ENCODE measurements at regions not wholly inside any gene's neighbourhood (a gene's known extent, or its start where the extent isn't known, plus 50 kb on each side); places are given as distances from the start of the nearest gene placed in this dataset.

GRCh38 chr2:118728984-118729383 is 118.5 kb downstream of the EN1 start:
- CTCF ChIA-PET: no interaction called here
- Mint-ChIP-seq H3K27me3 (no peaks in the 10 kb centered on the region), H3K4me1 (no peaks in the 10 kb centered on the region), H3K36me3 (no peaks in the 10 kb centered on the region), H3K9me3 (ENCODE audit: low read depth) (no peaks in the 10 kb centered on the region), H3K4me3 (no peak overlapping the region), H3K27ac (no peak overlapping the region)
- DNase-seq (no peak), ATAC-seq (no peak)

GRCh38 chr2:118726821-118727220 is 120.6 kb downstream of the EN1 start:
- Mint-ChIP-seq H3K36me3 (no peaks in the 10 kb centered on the region), H3K27ac (no peak overlapping the region), H3K4me3 (no peak overlapping the region), H3K4me1 (no peaks in the 10 kb centered on the region), H3K9me3 (ENCODE audit: low read depth) (no peaks in the 10 kb centered on the region), H3K27me3 (no peaks in the 10 kb centered on the region)
- CTCF ChIA-PET: no interaction called here
- no peak for DNase-seq
- ATAC-seq: no peak

DNA sequence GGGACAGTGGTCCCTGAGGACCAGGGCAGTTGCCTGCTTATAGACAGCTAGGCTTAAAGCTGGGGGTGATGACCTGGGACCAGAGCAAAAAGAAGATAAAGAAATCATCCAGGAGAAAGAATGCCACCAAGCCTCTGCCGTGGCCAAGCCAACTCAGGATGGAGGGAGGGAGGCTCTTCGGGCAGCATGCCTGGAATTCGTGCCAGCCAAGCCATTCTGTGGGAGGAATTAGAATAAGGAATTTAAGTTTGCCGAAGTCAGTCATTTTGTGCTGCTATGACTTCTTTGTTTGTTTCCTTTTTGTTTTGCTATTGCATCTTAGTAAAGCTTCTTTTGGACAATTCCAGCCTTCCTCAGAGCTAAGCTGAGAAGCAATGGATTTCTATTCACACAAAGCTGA is 124.1 kb downstream of the EN1 start:
- CTCF ChIA-PET: no interaction called here

DNA sequence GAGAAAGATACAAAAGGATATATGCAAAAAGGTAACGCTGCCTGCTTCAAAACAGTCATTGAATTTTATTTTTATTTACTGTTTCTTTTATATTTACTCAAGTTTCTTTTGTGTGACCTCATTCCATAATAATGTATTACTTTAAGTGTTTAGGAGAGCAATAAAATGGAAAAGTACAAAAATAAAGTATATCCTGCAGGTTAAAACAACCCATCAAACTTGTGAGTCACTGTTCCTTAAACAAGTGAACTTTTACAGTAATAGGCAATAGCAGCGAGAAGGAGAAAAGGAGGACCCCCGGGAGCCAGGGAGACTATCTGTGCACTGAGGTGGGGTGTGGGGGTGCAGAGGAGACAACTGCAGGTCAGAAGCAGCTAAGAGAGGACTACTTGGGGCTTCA is 124.5 kb downstream of the EN1 start:
- no peak for ATAC-seq
- CTCF ChIA-PET: no interaction called here
- DNase-seq: no peak
- no peak overlapping the region for H3K4me3 Mint-ChIP-seq
- no peaks in the 10 kb centered on the region for H3K36me3 Mint-ChIP-seq
- no peaks in the 10 kb centered on the region for H3K27me3 Mint-ChIP-seq
- H3K4me1 Mint-ChIP-seq: no peaks in the 10 kb centered on the region
- no peaks in the 10 kb centered on the region for H3K9me3 Mint-ChIP-seq (ENCODE audit: low read depth)
- H3K27ac Mint-ChIP-seq: no peak overlapping the region

More for the DNA sequence above, 124.1 kb downstream of the EN1 start:
- Mint-ChIP-seq H3K4me3 (no peak overlapping the region), H3K27me3 (no peaks in the 10 kb centered on the region), H3K27ac (no peak overlapping the region), H3K4me1 (no peaks in the 10 kb centered on the region), H3K36me3 (no peaks in the 10 kb centered on the region), H3K9me3 (ENCODE audit: low read depth) (no peaks in the 10 kb centered on the region)
- DNase-seq (no peak), ATAC-seq (no peak)

DNA sequence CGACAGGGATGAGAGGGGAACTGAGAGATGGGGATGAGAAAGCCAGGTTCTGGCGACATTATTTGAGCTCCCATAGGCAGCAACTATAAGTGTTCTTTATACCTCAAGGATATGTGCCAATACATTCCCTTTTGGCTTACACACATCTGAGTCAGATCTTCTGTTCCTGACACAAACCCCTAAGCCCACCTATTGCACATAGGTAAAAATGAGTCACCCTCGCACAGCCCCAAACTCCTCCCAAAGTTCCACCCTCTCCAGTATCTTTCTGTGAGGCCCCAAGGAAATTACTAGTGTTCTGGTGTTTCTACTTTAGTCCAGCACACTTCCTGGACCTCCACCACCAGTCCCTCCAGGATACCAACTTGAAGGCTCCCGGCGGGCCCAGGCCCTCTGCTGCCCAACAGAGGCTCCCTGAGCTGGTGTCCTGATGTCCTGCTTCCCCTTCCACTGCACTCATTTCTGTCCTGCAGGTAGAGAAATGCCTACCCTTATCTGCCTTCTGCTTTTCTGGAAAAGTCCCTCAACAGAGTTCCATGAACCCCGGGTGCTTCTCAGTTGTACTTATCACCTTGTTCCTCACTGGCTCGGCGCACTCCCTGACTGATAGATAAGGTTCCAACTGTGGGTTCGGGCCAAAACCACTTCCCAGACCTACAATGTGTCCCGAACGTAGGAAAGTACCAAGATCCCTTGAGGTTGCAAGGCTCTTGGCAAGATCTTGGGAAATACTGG is 125.5 kb downstream of the EN1 start:
- H3K4me1 Mint-ChIP-seq: no peaks in the 10 kb centered on the region
- DNase-seq (no peak), ATAC-seq (no peak)
- no peak overlapping the region for H3K4me3 Mint-ChIP-seq
- H3K9me3 Mint-ChIP-seq (ENCODE audit: low read depth): no peaks in the 10 kb centered on the region
- no peak overlapping the region for H3K27ac Mint-ChIP-seq
- CTCF ChIA-PET: no interaction called here
- H3K27me3 Mint-ChIP-seq: no peaks in the 10 kb centered on the region
- no peaks in the 10 kb centered on the region for H3K36me3 Mint-ChIP-seq

- Mint-ChIP-seq H3K27me3 (no peaks in the 10 kb centered on the region), H3K9me3 (ENCODE audit: low read depth) (no peaks in the 10 kb centered on the region), H3K4me3 (no peak overlapping the region), H3K4me1 (no peaks in the 10 kb centered on the region), H3K27ac (no peak overlapping the region), H3K36me3 (no peaks in the 10 kb centered on the region)
- CTCF ChIA-PET: no interaction called here
- DNase-seq (no peak), ATAC-seq (no peak)
These were observed 126.6 kb downstream of the EN1 start for GRCh38 chr2:118720866-118721265.

DNA sequence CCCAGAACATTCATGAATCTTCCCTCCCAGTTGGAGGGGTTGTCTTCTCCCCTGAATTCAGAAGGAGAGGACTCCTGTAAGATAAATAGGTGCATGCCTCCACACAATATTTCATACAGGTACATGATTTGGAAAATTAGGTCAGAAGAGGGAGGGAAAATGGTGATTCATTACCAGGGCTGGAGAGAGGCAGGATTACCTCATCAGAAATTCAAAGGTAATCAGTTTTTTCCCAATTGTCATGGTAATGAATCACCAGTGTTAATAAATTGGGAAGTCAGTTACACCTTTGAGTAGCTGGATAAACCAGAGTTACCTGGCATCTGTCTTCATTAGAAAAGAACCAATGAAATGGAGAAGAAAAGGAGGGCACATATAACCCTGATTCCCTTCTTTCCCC is 128.5 kb downstream of the EN1 start:
- no peaks in the 10 kb centered on the region for H3K4me1 Mint-ChIP-seq
- H3K4me3 Mint-ChIP-seq: no peak overlapping the region
- no peak overlapping the region for H3K27ac Mint-ChIP-seq
- DNase-seq (no peak), ATAC-seq (no peak)
- H3K36me3 Mint-ChIP-seq: no peaks in the 10 kb centered on the region
- no peaks in the 10 kb centered on the region for H3K27me3 Mint-ChIP-seq
- CTCF ChIA-PET: no interaction called here
- H3K9me3 Mint-ChIP-seq (ENCODE audit: low read depth): no peaks in the 10 kb centered on the region

- ATAC-seq (no peak), DNase-seq (no peak)
- no peak overlapping the region for H3K4me3 Mint-ChIP-seq
- H3K4me1 Mint-ChIP-seq: no peaks in the 10 kb centered on the region
- no peaks in the 10 kb centered on the region for H3K36me3 Mint-ChIP-seq
- no peak overlapping the region for H3K27ac Mint-ChIP-seq
- CTCF ChIA-PET: no interaction called here
- no peaks in the 10 kb centered on the region for H3K27me3 Mint-ChIP-seq
- H3K9me3 Mint-ChIP-seq (ENCODE audit: low read depth): no peaks in the 10 kb centered on the region
These were observed 131.3 kb downstream of the EN1 start for GRCh38 chr2:118716102-118716501.

DNA sequence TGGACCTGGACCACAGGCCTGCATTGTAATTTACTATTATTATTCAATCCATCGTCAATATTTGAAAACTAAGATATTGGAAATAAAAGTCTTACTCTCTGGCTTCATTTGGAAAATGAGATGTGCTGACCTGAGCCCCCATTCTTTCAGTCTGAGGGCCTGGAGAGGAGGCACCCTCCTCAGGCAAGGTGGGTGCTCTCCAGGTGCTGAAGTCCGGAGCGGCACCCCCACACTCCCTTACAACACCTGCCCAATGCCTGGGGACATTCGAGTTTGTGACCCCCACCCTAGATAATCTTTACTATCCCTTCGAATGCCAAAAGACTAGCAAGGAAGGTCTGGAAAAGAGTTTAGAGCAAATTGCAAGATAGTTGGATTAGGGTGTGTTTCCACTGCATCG is 133.3 kb downstream of the EN1 start:
- CTCF ChIA-PET: no interaction called here
- no peak overlapping the region for H3K27ac Mint-ChIP-seq
- H3K36me3 Mint-ChIP-seq: no peaks in the 10 kb centered on the region
- no peaks in the 10 kb centered on the region for H3K27me3 Mint-ChIP-seq
- H3K4me3 Mint-ChIP-seq: no peak overlapping the region
- no peaks in the 10 kb centered on the region for H3K4me1 Mint-ChIP-seq
- DNase-seq (no peak), ATAC-seq (no peak)
- H3K9me3 Mint-ChIP-seq (ENCODE audit: low read depth): no peaks in the 10 kb centered on the region

DNA sequence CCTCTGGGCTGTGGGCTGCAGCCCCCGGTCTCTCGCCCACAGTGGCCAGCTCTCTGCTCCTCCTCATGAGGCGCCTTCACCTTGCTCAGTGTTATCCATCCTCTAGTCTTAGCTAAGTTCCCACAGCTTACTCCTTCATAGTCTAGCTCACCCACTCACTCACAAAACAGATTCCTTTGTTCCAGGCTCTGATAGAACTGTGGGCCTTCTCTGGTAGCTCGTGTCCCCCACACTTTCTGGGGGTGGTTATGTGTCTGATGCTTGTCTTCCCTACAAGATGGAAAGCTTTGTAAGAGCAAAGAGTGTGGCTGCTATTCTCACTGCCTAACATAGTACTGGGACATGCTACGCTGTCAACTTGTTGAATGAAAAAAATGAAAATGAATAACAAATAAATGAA is 135.8 kb downstream of the EN1 start:
- CTCF ChIA-PET: no interaction called here
- DNase-seq: no peak
- Mint-ChIP-seq H3K36me3 (no peaks in the 10 kb centered on the region), H3K4me1 (no peaks in the 10 kb centered on the region), H3K27me3 (no peaks in the 10 kb centered on the region), H3K9me3 (ENCODE audit: low read depth) (no peaks in the 10 kb centered on the region), H3K4me3 (no peak overlapping the region), H3K27ac (no peak overlapping the region)
- no peak for ATAC-seq

DNA sequence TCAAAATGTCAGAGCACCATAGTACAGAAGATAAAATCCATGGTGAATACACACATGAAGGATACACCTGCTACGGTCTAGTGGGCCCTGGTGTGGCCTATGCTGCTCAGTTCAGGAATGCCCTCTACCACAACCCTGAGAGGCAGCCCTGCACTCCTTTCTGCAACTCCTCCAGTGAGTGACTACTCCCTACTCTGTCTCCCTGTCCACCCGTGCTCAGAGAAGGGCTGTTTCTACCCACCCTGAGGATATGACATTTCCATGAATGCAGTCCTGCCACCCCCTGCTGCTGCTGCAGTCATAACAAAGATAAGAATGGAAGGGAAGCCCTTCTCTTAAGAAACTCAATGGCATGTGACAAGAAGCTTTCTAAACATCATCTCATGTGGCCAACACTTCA is 137.0 kb downstream of the EN1 start:
- H3K27me3 Mint-ChIP-seq: no peaks in the 10 kb centered on the region
- DNase-seq (no peak), ATAC-seq (no peak)
- H3K4me3 Mint-ChIP-seq: no peak overlapping the region
- CTCF ChIA-PET: no interaction called here
- no peaks in the 10 kb centered on the region for H3K4me1 Mint-ChIP-seq
- no peaks in the 10 kb centered on the region for H3K9me3 Mint-ChIP-seq (ENCODE audit: low read depth)
- H3K27ac Mint-ChIP-seq: no peak overlapping the region
- no peaks in the 10 kb centered on the region for H3K36me3 Mint-ChIP-seq

- ATAC-seq (no peak), DNase-seq (no peak)
- Mint-ChIP-seq H3K27me3 (no peaks in the 10 kb centered on the region), H3K27ac (no peak overlapping the region), H3K4me3 (no peak overlapping the region), H3K36me3 (no peaks in the 10 kb centered on the region), H3K4me1 (no peaks in the 10 kb centered on the region), H3K9me3 (ENCODE audit: low read depth) (no peaks in the 10 kb centered on the region)
- CTCF ChIA-PET: no interaction called here
These were observed 137.7 kb downstream of the EN1 start for GRCh38 chr2:118709786-118710185.

DNA sequence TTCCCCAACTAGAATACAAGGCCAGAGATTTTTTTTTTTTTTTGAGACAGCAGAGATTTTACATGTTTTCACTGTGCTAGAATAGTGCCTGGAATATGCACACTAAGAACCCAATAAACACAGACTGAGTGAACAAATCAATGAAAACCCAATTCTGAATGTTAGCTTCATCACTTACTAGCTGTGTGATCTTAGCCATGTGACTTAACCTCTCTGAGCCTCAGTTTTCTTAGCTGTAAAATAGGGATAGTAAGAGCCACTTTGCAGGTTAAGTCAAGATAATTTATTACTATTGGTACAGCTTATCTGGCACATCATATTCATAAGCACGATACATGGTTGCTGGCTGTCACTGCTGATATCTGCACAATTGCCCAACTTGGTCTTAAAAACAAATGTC is 140.6 kb downstream of the EN1 start:
- CTCF ChIA-PET: no interaction called here
- H3K4me3 Mint-ChIP-seq: no peak overlapping the region
- H3K27ac Mint-ChIP-seq: no peak overlapping the region
- no peaks in the 10 kb centered on the region for H3K36me3 Mint-ChIP-seq
- H3K4me1 Mint-ChIP-seq: no peaks in the 10 kb centered on the region
- no peaks in the 10 kb centered on the region for H3K27me3 Mint-ChIP-seq
- no peaks in the 10 kb centered on the region for H3K9me3 Mint-ChIP-seq (ENCODE audit: low read depth)
- DNase-seq (no peak), ATAC-seq (no peak)

- Mint-ChIP-seq H3K27me3 (no peaks in the 10 kb centered on the region), H3K36me3 (no peaks in the 10 kb centered on the region), H3K27ac (no peak overlapping the region), H3K4me1 (no peaks in the 10 kb centered on the region), H3K4me3 (no peak overlapping the region), H3K9me3 (ENCODE audit: low read depth) (no peaks in the 10 kb centered on the region)
- CTCF ChIA-PET: no interaction called here
- ATAC-seq: no peak
- DNase-seq: no peak
These were observed 141.1 kb downstream of the EN1 start for GRCh38 chr2:118706371-118706770.

DNA sequence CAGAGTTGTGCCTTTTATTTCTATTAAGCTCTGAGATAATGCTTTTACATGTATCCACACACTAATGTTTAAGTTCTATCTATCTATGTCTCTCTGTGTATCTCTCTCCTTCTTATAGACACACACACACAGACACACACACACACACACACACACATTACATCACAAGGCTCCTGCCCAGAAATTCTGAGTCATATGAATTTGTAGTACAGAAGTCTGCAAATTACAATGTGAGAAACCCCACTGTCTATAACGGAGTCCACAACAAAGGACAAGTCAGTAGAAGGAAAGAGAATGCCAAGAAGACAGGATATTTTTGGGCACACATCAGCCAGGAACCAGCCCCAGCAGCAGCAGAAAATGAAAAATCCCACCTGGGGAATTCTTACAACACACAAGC is 142.4 kb downstream of the EN1 start:
- no peak for ATAC-seq
- H3K4me3 Mint-ChIP-seq: no peak overlapping the region
- no peaks in the 10 kb centered on the region for H3K9me3 Mint-ChIP-seq (ENCODE audit: low read depth)
- H3K4me1 Mint-ChIP-seq: no peaks in the 10 kb centered on the region
- CTCF ChIA-PET: no interaction called here
- no peak for DNase-seq
- H3K36me3 Mint-ChIP-seq: no peaks in the 10 kb centered on the region
- H3K27me3 Mint-ChIP-seq: no peaks in the 10 kb centered on the region
- H3K27ac Mint-ChIP-seq: no peak overlapping the region
